Liver (tissue), 8 donors: ENCODE measurements at regions not wholly inside any gene's neighbourhood (a gene's known extent, or its start where the extent isn't known, plus 50 kb on each side); places are given as distances from the start of the nearest gene placed in this dataset.

Experiments
- DNase-seq: peaks from one replicate; pipeline ENCODE4 v3.0.0-alpha.2; 2017; ENCODE audit warnings: low spot score
- H3K27ac ChIP-seq, 2 donors: one replicate each; pipeline ENCODE4 v1.7.0; 2013; ENCODE audit warnings: inconsistent platforms in 2 of 2, low read length in 2 of 2, control low read depth in 1 of 2, low read depth in 1 of 2, mild to moderate bottlenecking in 1 of 2
- H3K27me3 ChIP-seq, 4 donors: one replicate each; pipeline versions ENCODE4 v1.6.1 to v1.7.0; 2013; ENCODE audit warnings: low read length in 3 of 4, inconsistent platforms in 1 of 4, mild to moderate bottlenecking in 1 of 4, moderate library complexity in 1 of 4; ENCODE audit not compliant: control insufficient read depth in 4 of 4, insufficient read depth in 4 of 4
- H3K36me3 ChIP-seq, 4 donors: one replicate each; pipeline versions ENCODE4 v1.6.1 to v1.7.0; 2013; ENCODE audit warnings: low read length in 3 of 4, mild to moderate bottlenecking in 3 of 4, low read depth in 1 of 4, moderate library complexity in 1 of 4; ENCODE audit not compliant: control insufficient read depth in 4 of 4, insufficient read depth in 3 of 4
- H3K4me1 ChIP-seq, 4 donors: one replicate each; pipeline versions ENCODE4 v1.6.1 to v1.7.0; 2013; ENCODE audit warnings: low read length in 3 of 4, mild to moderate bottlenecking in 3 of 4, moderate library complexity in 1 of 4; ENCODE audit not compliant: control insufficient read depth in 4 of 4, insufficient read depth in 4 of 4
- H3K4me3 ChIP-seq, 3 donors: one replicate each; pipeline versions ENCODE4 v1.6.1 to v1.7.0; 2013; ENCODE audit warnings: low read length in 3 of 3, control low read depth in 1 of 3, low read depth in 1 of 3, mild to moderate bottlenecking in 1 of 3
- H3K9ac ChIP-seq, 2 donors: one replicate each; pipeline ENCODE4 v1.7.0; 2013; ENCODE audit warnings: low read length in 2 of 2, mild to moderate bottlenecking in 2 of 2, moderate library complexity in 2 of 2, control low read depth in 1 of 2, low read depth in 1 of 2
- H3K9me3 ChIP-seq, 4 donors: one replicate each; pipeline versions ENCODE4 v1.6.1 to v1.7.0; 2013; ENCODE audit warnings: low read length in 3 of 4; ENCODE audit not compliant: control insufficient read depth in 4 of 4
- EGR1 ChIP-seq, 2 donors: IDR thresholded peaks; 2 replicates each; pipeline ENCODE4 v1.6.1; 2016 to 2018; ENCODE audit warnings: antibody characterized with exemption in 2 of 2, low read depth in 2 of 2
- FOXA1 ChIP-seq: IDR thresholded peaks from 2 replicates; pipeline ENCODE4 v1.6.1; 2016; ENCODE audit warnings: antibody characterized with exemption
- FOXA2 ChIP-seq: IDR thresholded peaks from 2 replicates; pipeline ENCODE4 v1.6.1; 2016; ENCODE audit warnings: antibody characterized with exemption
- GABPA ChIP-seq, 2 donors: IDR thresholded peaks in 1 of 2; conservative IDR thresholded peaks in 1 of 2; 2 replicates each; pipeline ENCODE4 v1.6.1; 2016; ENCODE audit warnings: antibody characterized with exemption in 2 of 2, mild to moderate bottlenecking in 1 of 2, moderate library complexity in 1 of 2
- HNF4A ChIP-seq, 2 donors: conservative IDR thresholded peaks; 2 replicates each; pipeline ENCODE4 v1.6.1; 2016; ENCODE audit warnings: antibody characterized with exemption in 2 of 2, mild to moderate bottlenecking in 2 of 2
- HNF4G ChIP-seq: IDR thresholded peaks from 2 replicates; pipeline ENCODE4 v1.6.1; 2016; ENCODE audit warnings: antibody characterized with exemption
- JUND ChIP-seq, 2 donors: IDR thresholded peaks; 2 replicates each; pipeline ENCODE4 v1.6.1; 2016; ENCODE audit warnings: antibody characterized with exemption in 2 of 2
- NR2F2 ChIP-seq: IDR thresholded peaks from 2 replicates; pipeline ENCODE4 v1.6.1; 2016; ENCODE audit warnings: antibody characterized with exemption
- RAD21 ChIP-seq, 2 donors: IDR thresholded peaks; 2 replicates each; pipeline ENCODE4 v1.6.1; 2016; ENCODE audit warnings: antibody characterized with exemption in 2 of 2, mild to moderate bottlenecking in 2 of 2
- RXRA ChIP-seq, 2 donors: IDR thresholded peaks; 2 replicates each; pipeline ENCODE4 v1.6.1; 2017 to 2018; ENCODE audit warnings: antibody characterized with exemption in 2 of 2, mild to moderate bottlenecking in 1 of 2
- SP1 ChIP-seq: IDR thresholded peaks from 2 replicates; pipeline ENCODE4 v1.6.1; 2018; ENCODE audit warnings: antibody characterized with exemption, mild to moderate bottlenecking
- TAF1 ChIP-seq: conservative IDR thresholded peaks from 2 replicates; pipeline ENCODE4 v1.6.1; 2016; ENCODE audit warnings: antibody characterized with exemption, mild to moderate bottlenecking
- YY1 ChIP-seq: IDR thresholded peaks from 2 replicates; pipeline ENCODE4 v1.6.1; 2016; ENCODE audit warnings: antibody characterized with exemption, mild to moderate bottlenecking
- WGBS: extraction: QIAGEN DNeasy Blood & Tissue Kit; methylation state at CpG from one replicate; pipeline ENCODE4 v1.1.7; 2013; 5-methylcytosine and 5-hydroxymethylcytosine counted together
- TF ChIP-seq, protein P1 (sequence below): IDR thresholded peaks from 2 replicates; pipeline ENCODE4 v1.6.1; 2016; ENCODE audit warnings: antibody characterized with exemption
- TF ChIP-seq, protein P2 (sequence below): IDR thresholded peaks from 2 replicates; pipeline ENCODE4 v1.6.1; 2016; ENCODE audit warnings: antibody characterized with exemption
- TF ChIP-seq, protein P3 (sequence below): IDR thresholded peaks from 2 replicates; pipeline ENCODE4 v1.6.1; 2016; ENCODE audit warnings: antibody characterized with exemption
- TF ChIP-seq, protein P4 (sequence below): IDR thresholded peaks from 2 replicates; pipeline ENCODE4 v1.6.1; 2016; ENCODE audit warnings: antibody characterized with exemption, mild to moderate bottlenecking
- TF ChIP-seq, protein P5 (sequence below): fragments of 150-350 bp; IDR thresholded peaks from 2 replicates; pipeline ENCODE4 v1.5.1; 2017; ENCODE audit warnings: improper control_type of control experiment, low read depth, low read length; ENCODE audit not compliant: missing input control
- donor health status: healthy.
- donor health status: healthy.
- donor health status: healthy.
- donor health status: healthy.
- donor health status: healthy.

DNA sequence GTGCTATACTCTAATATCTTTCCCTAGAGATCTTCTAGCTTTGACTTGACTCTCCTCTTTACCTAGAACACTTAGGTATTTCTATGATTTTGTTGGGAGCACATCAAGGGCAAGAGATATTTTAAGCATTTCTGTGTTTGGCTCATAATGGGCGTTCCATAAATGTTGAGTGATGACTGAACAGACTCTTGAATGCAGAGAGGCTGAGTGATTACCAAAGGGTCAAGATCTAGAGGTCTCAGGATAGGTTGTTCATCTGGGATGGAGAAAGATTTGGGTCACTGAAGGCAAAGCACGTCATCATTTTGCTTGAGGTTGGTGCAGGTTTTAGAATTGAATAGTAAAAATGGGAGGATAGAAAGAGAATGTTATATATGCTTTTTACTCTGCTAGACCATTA lies 705.4 kb upstream of the B3GALT2 start (continued):
- TF ChIP-seq, protein P1, sequence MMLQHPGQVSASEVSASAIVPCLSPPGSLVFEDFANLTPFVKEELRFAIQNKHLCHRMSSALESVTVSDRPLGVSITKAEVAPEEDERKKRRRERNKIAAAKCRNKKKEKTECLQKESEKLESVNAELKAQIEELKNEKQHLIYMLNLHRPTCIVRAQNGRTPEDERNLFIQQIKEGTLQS, result no peak
- TF ChIP-seq JUND (IDR thresholded peaks at IDR 0.05) (no peak), SP1 (no peak), HNF4A (conservative IDR thresholded peaks at IDR 0.05) (no peak), NR2F2 (no peak), EGR1 (IDR thresholded peaks at IDR 0.05; ENCODE audit: low read depth in 2 of 2) (no peak), FOXA2 (no peak), YY1 (no peak), HNF4G (no peak)
- TF ChIP-seq, protein P2, sequence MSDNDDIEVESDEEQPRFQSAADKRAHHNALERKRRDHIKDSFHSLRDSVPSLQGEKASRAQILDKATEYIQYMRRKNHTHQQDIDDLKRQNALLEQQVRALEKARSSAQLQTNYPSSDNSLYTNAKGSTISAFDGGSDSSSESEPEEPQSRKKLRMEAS, result no peak

DNA sequence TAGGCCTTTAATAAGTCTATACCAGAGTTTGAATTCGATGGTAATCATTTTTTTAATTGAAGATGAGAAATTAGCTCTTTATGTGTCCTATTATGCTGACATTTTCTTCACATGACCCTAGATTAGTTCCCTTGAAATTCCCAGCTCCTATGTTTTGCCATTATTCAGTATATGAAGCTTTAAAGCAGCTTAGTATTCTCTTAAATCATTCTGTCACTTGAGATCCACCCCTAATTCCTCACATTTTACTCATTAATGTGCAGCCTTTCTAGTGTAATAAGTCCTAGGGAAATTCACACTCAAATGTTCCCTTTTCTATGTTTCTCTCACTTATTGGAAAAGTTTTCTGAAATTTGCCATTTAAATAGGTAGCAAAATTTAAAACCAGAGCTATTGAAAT lies 704.5 kb upstream of the B3GALT2 start:
- Histone ChIP-seq H3K4me3 (no peak overlapping the region), H3K36me3 (no peaks in the 10 kb centered on the region)
- WGBS, result 63% methylated on average over 1 of the region's 1 CpG

More for the DNA sequence above, 704.5 kb upstream of the B3GALT2 start:
- no peaks in the 10 kb centered on the region for H3K27me3 ChIP-seq
- H3K9ac ChIP-seq, result no peak overlapping the region
- H3K27ac ChIP-seq, result no peak overlapping the region
- DNase-seq, result no peak
- no peaks in the 10 kb centered on the region for H3K9me3 ChIP-seq
- no peaks in the 10 kb centered on the region for H3K4me1 ChIP-seq
- no peak for TF ChIP-seq GABPA (IDR thresholded peaks at IDR 0.05 in 1 of 2, conservative IDR thresholded peaks at IDR 0.05 in 1 of 2)
- TF ChIP-seq YY1, result no peak
- TF ChIP-seq, protein P1, result no peak
- no peak for TF ChIP-seq FOXA1
- TF ChIP-seq, protein P3, sequence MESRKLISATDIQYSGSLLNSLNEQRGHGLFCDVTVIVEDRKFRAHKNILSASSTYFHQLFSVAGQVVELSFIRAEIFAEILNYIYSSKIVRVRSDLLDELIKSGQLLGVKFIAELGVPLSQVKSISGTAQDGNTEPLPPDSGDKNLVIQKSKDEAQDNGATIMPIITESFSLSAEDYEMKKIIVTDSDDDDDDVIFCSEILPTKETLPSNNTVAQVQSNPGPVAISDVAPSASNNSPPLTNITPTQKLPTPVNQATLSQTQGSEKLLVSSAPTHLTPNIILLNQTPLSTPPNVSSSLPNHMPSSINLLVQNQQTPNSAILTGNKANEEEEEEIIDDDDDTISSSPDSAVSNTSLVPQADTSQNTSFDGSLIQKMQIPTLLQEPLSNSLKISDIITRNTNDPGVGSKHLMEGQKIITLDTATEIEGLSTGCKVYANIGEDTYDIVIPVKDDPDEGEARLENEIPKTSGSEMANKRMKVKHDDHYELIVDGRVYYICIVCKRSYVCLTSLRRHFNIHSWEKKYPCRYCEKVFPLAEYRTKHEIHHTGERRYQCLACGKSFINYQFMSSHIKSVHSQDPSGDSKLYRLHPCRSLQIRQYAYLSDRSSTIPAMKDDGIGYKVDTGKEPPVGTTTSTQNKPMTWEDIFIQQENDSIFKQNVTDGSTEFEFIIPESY, result no peak
- TF ChIP-seq, protein P2, result no peak
- TF ChIP-seq JUND (IDR thresholded peaks at IDR 0.05), result no peak
- no peak for TF ChIP-seq HNF4A (conservative IDR thresholded peaks at IDR 0.05)
- no peak for TF ChIP-seq NR2F2
- TF ChIP-seq RXRA (IDR thresholded peaks at IDR 0.05), result no peak
- TF ChIP-seq, protein P4, sequence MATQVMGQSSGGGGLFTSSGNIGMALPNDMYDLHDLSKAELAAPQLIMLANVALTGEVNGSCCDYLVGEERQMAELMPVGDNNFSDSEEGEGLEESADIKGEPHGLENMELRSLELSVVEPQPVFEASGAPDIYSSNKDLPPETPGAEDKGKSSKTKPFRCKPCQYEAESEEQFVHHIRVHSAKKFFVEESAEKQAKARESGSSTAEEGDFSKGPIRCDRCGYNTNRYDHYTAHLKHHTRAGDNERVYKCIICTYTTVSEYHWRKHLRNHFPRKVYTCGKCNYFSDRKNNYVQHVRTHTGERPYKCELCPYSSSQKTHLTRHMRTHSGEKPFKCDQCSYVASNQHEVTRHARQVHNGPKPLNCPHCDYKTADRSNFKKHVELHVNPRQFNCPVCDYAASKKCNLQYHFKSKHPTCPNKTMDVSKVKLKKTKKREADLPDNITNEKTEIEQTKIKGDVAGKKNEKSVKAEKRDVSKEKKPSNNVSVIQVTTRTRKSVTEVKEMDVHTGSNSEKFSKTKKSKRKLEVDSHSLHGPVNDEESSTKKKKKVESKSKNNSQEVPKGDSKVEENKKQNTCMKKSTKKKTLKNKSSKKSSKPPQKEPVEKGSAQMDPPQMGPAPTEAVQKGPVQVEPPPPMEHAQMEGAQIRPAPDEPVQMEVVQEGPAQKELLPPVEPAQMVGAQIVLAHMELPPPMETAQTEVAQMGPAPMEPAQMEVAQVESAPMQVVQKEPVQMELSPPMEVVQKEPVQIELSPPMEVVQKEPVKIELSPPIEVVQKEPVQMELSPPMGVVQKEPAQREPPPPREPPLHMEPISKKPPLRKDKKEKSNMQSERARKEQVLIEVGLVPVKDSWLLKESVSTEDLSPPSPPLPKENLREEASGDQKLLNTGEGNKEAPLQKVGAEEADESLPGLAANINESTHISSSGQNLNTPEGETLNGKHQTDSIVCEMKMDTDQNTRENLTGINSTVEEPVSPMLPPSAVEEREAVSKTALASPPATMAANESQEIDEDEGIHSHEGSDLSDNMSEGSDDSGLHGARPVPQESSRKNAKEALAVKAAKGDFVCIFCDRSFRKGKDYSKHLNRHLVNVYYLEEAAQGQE, result no peak
- TF ChIP-seq, protein P5, sequence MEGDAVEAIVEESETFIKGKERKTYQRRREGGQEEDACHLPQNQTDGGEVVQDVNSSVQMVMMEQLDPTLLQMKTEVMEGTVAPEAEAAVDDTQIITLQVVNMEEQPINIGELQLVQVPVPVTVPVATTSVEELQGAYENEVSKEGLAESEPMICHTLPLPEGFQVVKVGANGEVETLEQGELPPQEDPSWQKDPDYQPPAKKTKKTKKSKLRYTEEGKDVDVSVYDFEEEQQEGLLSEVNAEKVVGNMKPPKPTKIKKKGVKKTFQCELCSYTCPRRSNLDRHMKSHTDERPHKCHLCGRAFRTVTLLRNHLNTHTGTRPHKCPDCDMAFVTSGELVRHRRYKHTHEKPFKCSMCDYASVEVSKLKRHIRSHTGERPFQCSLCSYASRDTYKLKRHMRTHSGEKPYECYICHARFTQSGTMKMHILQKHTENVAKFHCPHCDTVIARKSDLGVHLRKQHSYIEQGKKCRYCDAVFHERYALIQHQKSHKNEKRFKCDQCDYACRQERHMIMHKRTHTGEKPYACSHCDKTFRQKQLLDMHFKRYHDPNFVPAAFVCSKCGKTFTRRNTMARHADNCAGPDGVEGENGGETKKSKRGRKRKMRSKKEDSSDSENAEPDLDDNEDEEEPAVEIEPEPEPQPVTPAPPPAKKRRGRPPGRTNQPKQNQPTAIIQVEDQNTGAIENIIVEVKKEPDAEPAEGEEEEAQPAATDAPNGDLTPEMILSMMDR, result no peak
- no peak for TF ChIP-seq FOXA2
- TF ChIP-seq RAD21 (IDR thresholded peaks at IDR 0.05), result no peak
- no peak for TF ChIP-seq HNF4G
- no peak for TF ChIP-seq EGR1 (IDR thresholded peaks at IDR 0.05; ENCODE audit: low read depth in 2 of 2)
- no peak for TF ChIP-seq TAF1
- TF ChIP-seq SP1, result no peak
